ENCODE measurements at regions not wholly inside any gene's neighbourhood (a gene's known extent, or its start where the extent isn't known, plus 50 kb on each side); places are given as distances from the start of the nearest gene placed in this dataset.

DNA sequence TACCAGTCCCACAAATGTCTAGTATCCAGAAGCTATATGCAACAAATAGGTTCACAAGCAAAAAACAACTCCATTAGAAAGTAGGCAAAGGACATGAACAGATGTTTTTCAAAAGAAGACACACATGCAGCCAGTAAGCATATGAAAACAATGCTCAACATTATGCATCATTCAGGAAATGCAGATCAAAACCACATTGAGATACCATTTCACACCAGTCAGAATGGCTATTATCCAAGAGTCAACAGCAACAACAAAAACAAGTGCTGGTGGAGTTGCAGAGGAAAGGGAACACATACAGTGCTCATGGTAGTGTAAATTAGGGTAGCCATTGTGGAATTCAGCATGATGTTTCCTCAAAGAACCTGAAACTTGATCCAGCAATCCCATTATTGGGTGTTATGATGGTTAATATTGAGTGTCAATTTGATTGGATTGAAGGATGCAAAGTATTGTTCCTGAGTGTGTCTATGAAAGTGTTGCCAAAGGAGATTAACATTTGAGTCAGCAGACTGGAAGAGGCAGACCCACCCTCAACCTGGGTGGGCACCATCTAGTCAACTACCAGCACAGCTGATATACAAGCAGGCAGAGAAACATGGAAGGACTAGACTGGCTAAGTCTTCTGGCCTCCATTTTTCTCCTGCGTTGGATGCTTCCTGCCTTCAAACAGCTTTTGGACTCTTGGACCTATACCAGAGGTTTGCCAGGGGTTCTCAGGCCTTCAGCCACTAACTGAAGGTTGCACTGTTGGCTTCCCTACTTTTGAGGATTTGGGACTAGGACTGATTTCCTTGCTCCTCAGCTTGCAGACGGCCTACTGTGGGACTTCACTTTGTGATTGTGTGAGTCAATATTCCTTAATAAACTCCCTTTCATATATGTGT lies 218.4 kb upstream of the SEMA3D start:
- TF ChIP-seq POLR2A (IDR thresholded peaks at IDR 0.05): no peak
- no peak for TF ChIP-seq POLR2AphosphoS5 (IDR thresholded peaks at IDR 0.05)
- TF ChIP-seq, protein P1, sequence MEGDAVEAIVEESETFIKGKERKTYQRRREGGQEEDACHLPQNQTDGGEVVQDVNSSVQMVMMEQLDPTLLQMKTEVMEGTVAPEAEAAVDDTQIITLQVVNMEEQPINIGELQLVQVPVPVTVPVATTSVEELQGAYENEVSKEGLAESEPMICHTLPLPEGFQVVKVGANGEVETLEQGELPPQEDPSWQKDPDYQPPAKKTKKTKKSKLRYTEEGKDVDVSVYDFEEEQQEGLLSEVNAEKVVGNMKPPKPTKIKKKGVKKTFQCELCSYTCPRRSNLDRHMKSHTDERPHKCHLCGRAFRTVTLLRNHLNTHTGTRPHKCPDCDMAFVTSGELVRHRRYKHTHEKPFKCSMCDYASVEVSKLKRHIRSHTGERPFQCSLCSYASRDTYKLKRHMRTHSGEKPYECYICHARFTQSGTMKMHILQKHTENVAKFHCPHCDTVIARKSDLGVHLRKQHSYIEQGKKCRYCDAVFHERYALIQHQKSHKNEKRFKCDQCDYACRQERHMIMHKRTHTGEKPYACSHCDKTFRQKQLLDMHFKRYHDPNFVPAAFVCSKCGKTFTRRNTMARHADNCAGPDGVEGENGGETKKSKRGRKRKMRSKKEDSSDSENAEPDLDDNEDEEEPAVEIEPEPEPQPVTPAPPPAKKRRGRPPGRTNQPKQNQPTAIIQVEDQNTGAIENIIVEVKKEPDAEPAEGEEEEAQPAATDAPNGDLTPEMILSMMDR (IDR thresholded peaks at IDR 0.05): no peak
- no peak for TF ChIP-seq EP300 (IDR thresholded peaks at IDR 0.05)
